G401 (cell line): ENCODE measurements at regions not wholly inside any gene's neighbourhood (a gene's known extent, or its start where the extent isn't known, plus 50 kb on each side); places are given as distances from the start of the nearest gene placed in this dataset.

Experiments used
- DNase-seq: peaks from one replicate; pipeline ENCODE4 v3.0.0-alpha.2; 2015; ENCODE audit warnings: low spot score
- in situ Hi-C: cut with HindIII; loops from 2 replicates; pipeline ENCODE4 v1.10.0; 2016; ENCODE audit warnings: low sequenced_read_pairs, mixed read lengths

DNA sequence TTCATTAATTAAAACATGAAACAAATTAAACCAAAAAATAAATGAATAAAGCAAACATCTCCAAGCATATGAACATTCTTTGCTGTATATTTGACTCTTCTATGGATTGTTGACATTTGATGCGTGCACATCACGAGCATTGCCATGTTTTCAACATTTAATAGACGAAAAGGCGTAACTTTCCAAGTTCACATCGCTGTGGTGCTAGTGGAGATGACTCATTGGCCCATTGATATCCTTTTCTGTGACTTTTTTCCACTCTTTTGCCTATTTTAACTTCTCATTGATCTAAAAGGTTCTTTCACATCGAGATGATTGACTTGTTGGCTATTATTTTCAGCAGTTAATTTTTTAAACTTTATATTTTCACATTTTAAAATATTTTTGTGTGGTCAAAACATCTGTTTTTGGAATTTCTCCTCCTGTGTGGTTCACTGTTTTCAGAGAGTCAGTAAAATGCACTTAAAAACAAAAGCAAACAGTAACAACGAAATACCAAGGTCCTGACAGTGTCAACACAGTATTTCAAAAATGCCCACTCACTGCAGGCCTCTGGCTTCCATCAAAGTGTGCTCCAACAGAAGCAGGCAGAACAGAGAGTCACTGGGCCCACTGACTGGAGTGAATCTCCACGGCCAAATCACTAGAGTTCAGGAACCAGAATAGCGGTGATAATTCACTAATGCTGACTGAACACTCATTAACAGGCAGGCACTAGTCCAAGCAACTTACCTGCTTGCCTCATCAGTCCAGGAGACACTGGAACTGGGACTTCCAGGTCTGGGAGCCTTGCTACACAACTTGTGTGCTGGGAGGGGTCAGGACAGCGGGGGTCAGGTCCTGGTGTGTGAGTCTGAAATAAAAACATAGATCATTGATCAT lies 372.2 kb upstream of the SMIM21 start:
- in situ Hi-C loops: no loop called here

GRCh38 chr18:75797046-75797445 lies 369.5 kb upstream of the SMIM21 start:
- in situ Hi-C loops: no loop called here

More for the DNA sequence above, 372.2 kb upstream of the SMIM21 start:
- DNase-seq: no peak

GRCh38 chr18:75790796-75791195 lies 363.3 kb upstream of the SMIM21 start:
- in situ Hi-C loops: no loop called here
- no peak for DNase-seq

More at GRCh38 chr18:75797046-75797445, 369.5 kb upstream of the SMIM21 start:
- DNase-seq: no peak

DNA sequence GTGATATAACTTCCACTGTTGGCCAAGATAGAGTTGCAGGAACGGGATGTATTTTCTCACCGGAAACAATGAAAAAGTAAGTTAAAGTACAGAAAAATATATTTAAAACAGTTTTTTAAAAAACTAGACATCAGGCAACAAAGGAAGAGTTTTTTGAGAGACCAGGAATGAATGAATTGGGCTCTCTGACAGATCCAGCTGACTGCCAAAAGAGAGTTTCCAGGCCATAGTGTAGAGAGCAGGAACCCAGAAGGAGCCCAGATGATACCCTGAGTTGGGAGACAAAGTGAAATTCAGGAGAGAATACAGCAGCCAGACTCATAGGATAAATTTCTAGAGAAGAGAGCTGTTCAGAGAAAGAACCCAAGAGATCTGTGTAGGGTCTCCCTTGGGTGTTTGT lies 362.6 kb upstream of the SMIM21 start:
- no peak for DNase-seq
- in situ Hi-C loops: no loop called here

GRCh38 chr18:75785834-75786233 lies 358.3 kb upstream of the SMIM21 start:
- in situ Hi-C loops: no loop called here
- DNase-seq: no peak

GRCh38 chr18:75785206-75785605 lies 357.7 kb upstream of the SMIM21 start:
- in situ Hi-C loops: no loop called here
- no peak for DNase-seq

DNA sequence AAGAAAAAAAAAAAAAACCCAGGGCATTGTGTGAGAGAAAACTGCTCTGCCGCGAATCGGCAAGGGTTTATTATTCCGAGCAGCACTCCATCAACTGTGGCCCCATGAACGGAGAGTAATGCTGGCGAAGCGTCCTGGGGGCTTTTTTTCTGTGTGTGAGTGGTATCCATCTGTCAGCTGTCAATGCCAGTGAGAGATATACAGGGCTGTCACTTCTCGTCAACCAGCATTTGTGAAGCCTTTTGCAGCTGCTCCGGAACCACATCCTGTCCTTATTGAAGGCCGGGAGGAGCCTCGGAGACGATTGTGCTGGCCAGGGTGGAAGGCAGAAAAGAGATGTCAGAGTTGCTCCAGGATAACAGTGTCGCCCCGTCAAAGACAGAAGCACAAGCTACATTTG lies 356.9 kb upstream of the SMIM21 start:
- no peak for DNase-seq
- in situ Hi-C loops: no loop called here

DNA sequence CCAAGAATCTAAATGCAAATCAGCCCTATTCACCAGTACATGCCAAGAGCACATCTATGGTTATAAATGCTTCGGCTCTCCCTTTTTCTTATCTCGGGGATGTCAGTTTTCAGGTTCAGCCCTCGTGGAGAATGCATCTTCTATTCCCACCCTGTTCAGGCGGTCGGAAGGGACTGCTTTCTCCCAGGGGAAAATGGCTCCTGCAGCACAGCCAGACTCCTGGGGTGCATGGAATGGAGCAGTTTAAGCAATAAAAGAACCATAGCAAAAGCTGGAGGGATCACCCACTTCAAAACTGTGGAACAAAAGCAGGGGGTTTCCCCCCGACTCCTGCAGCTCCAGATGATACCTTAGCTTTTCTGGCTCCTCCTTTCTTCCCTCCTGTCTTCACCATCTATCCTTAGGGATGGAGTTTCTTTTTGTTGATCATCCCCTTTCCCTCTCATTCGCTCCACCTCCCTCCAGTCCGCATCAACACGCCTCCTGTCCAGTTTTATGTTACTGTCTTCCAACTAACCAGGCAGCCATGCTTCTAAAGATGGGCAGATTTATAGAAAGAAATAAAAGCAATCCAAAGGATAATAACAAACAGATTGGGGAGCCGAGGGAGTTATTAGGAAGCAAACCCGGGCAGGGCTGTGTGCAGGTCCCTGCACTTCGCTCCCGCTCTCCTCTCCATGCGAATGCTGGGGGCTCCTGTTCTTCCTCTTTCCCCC lies 356.2 kb upstream of the SMIM21 start:
- in situ Hi-C loops: no loop called here
- DNase-seq: no peak

- no peak for DNase-seq
- in situ Hi-C loops: no loop called here
These were observed 355.3 kb upstream of the SMIM21 start for GRCh38 chr18:75782826-75783225.

- DNase-seq: no peak
- in situ Hi-C loops: no loop called here
These were observed 354.7 kb upstream of the SMIM21 start for GRCh38 chr18:75782204-75782603.

DNA sequence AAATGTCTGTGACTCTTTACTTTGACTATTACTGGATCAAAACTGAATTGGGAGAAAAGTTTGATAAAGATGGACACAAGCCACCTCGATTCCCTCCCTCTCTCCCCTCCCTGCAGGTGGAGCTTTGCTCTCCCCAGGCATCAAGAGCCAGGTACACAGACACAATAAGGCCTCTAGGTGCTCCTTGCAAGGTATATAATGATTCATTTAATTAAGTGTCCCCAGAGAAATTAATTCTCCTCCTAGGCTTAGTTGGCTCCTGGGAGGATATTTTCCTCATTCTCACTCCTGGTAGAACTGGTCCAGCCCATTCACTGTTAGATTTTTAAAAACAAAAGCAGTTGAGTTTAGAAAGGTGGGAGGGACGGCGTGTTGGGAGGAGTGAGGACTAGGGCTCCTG lies 352.4 kb upstream of the SMIM21 start:
- in situ Hi-C loops: no loop called here
- DNase-seq: no peak

- DNase-seq: no peak
- in situ Hi-C loops: no loop called here
These were observed 351.9 kb upstream of the SMIM21 start for GRCh38 chr18:75779450-75779849.

- no peak for DNase-seq
- in situ Hi-C loops: no loop called here
These were observed 350.1 kb upstream of the SMIM21 start for GRCh38 chr18:75777630-75778029.

DNA sequence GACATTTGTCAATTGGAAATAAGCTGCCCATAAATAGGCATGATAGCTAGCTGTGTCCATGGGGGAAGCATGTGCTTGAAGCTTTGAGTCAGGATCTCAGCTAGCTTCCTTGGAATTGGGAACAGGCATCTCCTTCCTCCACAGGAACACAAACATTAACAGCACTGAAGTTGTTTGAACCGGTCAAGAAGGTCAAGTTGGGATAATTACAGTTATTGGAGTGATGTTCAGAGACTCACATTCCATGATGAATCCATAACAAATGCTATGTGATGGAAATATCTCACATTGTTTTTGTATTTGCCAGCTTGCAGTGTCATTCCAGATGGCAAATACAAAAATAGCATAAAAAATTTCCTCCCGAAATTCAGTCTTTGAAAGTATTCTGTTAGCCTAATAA lies 347.6 kb upstream of the SMIM21 start:
- in situ Hi-C loops: no loop called here
- DNase-seq: no peak

DNA sequence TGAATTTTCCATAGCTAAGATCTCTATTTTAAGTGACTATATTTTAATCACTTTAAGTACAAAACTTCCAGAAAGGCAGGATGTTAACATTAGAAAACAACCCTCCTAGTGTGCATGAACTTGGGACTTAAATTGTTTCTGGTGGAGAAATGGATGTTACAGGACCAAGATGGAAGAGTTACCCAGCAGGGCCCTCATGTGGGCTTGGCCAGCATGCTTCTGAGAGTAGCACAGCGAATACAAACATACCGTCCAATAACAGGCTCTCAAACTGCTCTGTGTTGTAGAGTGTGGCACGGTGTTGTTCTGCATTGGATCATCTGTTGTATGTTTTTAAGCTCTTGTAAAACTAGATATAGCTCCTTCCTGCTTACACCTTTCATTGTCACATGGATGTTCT lies 346.1 kb upstream of the SMIM21 start:
- in situ Hi-C loops: no loop called here
- DNase-seq: no peak

DNA sequence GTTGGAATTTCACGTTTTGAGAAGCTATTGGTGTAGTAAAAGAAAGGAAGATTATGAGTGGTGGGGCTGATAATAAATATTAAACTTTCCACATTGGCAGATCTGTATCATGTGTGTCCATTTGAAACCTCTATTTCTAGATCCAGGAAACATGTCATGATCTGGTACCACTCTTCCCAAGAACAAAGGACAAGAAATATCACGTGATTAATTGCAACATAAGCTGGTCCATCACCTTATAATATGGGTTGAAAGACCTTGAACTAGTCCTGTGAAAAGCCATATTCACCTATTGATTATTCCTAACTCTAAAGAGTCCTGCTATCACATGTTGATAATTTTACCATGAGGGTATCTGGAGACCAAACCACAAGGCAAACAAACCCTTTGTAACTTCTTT lies 335.3 kb upstream of the SMIM21 start:
- in situ Hi-C loops: no loop called here
- no peak for DNase-seq

DNA sequence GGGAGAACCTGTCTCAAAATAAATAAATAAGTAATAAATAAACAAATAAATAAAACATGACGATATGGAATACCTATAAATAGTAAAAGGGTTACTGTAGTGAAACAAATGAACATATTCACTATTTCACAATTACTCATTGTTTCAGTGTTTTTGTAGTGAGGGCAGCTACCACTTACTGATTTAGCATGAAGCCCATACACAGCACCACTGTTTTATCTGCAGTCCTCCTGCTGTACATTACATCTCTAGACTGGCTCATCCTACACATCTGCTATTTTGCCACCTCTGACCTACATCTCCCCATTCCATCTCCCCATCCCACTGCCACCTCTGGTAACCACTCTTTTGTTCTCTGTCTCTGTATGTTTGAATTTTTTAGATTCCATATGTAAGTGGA lies 332.7 kb upstream of the SMIM21 start:
- in situ Hi-C loops: no loop called here
- DNase-seq: no peak

DNA sequence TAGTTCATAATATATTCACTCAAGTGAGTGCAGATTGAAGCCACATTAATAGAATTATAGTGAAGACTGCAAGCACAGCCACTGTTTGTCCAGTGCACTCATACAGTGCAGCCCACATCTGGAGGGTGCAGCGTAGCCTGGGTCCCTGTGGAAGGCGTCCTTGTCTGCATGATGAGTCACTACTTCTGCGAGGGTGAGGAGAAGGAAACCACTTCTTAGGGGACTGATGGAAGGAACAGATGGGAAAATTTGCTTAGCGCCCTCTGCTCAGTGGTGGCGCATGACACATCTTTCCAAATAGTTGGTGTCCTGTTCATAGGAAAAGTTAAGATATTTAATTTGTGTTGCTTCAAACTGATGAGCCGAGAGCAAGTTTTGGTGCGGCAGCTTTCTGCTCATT lies 330.4 kb upstream of the SMIM21 start:
- in situ Hi-C loops: no loop called here
- no peak for DNase-seq

DNA sequence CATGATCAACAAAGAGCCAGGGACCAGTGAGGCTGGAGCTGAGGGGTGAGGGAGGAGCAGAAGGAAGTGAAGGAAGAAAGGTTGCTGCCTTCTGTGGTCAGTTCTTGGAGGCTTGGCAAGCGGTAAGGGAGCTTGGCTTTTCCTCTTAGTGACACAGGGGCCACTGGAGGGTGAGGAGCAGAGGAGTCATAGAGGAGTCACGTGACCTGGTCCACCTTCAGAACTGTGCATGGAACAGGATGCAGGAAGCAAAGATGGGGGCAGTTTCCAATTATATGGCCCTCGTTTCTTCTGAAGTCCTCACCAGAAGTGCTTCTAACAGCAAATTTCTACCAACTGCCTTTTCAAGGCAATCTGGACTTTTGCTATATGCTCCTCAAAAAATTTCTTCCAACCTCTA lies 326.9 kb upstream of the SMIM21 start:
- no peak for DNase-seq
- in situ Hi-C loops: no loop called here

DNA sequence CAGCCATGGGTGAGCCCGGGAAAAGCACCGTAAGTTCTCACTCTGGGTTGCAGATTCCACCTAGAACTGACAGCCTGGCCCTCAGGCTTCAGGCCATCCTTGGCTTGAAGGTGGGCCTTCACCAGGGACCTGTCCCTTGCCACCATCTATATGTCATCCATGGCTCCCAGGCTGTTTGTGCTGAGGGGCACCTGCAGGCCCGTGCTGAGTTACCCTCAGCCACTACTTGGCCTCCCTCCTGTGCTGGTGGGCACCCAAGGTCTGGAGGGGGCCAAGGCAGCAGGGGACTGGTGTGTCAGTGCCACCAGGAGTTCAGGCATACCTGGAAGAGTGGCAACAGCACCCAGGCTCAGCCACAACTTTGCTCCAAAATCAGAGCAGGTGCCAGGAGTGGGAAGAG lies 326.2 kb upstream of the SMIM21 start:
- in situ Hi-C loops: no loop called here
- DNase-seq: no peak
